AG10803 (cell line): ENCODE measurements at regions not wholly inside any gene's neighbourhood (a gene's known extent, or its start where the extent isn't known, plus 50 kb on each side); places are given as distances from the start of the nearest gene placed in this dataset.

Source experiments
- DNase-seq: peaks from one replicate; pipeline ENCODE4 v3.0.0; 2010; ENCODE audit warnings: low read depth
- H3K4me3 ChIP-seq: 2 replicates; pipeline ENCODE4 v1.5.1; 2011; ENCODE audit warnings: mild to moderate bottlenecking, low read length, control low read depth
- TF ChIP-seq, protein P1 (sequence below): conservative IDR thresholded peaks from 2 replicates; pipeline ENCODE4 v1.5.1; 2011; ENCODE audit warnings: mild to moderate bottlenecking, low read length, control low read depth, inconsistent platforms

DNA sequence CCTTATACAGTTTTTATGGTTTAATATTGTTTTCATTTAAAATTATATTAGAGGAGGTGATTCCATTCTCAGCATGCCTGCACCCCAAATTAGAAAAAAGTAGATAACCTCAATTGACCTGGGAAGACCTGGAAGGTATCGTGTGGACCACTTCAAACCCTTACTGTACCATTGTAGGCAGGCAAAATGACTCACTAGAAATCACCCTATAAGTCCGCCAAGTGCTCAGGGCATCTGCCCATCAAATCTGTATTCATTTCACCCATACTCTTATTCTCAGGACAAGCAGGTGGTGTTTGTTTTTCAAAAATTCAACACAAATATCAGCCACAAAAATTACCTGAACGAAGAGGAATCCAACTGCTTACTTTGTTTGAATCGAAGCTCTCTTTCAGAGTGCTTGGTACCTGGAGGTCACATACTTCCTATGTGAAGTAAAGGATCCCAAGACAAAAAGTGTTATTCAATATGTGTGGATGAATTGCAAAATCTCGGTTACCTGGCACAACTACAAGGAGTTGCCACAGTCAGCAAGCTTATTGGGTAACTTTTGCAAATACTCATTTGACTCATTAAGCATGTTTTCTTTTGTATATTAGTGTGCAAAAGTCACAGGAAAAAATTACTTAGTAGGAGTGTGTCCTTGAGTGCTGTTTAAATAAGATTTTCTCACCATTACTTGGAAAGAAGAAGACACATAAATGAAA is 216.2 kb downstream of the ENC1 start:
- TF ChIP-seq, protein P1, sequence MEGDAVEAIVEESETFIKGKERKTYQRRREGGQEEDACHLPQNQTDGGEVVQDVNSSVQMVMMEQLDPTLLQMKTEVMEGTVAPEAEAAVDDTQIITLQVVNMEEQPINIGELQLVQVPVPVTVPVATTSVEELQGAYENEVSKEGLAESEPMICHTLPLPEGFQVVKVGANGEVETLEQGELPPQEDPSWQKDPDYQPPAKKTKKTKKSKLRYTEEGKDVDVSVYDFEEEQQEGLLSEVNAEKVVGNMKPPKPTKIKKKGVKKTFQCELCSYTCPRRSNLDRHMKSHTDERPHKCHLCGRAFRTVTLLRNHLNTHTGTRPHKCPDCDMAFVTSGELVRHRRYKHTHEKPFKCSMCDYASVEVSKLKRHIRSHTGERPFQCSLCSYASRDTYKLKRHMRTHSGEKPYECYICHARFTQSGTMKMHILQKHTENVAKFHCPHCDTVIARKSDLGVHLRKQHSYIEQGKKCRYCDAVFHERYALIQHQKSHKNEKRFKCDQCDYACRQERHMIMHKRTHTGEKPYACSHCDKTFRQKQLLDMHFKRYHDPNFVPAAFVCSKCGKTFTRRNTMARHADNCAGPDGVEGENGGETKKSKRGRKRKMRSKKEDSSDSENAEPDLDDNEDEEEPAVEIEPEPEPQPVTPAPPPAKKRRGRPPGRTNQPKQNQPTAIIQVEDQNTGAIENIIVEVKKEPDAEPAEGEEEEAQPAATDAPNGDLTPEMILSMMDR, result no peak
- DNase-seq, result peak; percentile 78
- H3K4me3 ChIP-seq, result no peak overlapping the region

DNA sequence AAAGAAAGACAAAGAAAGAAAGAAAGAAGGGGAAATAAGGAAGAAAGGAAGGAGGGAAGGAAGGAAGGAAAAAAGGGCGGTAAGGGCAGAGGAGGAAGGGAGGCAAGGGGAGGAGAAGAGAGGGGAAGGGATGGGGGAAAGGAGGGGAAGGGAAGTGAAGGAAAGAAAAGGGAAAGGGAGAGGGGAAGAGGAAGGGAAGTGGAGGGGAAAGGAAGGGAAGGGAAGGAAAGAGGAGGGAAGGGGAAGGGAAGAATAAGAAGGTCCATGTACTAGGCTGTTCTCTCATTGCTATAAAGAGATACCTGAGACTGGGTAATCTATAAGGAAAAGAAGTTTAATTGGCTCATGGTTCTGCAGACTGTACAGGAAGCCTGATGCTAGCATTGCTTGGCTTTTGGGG is 217.1 kb downstream of the ENC1 start:
- TF ChIP-seq, protein P1, result no peak
- no peak for DNase-seq
- H3K4me3 ChIP-seq, result no peak overlapping the region

- TF ChIP-seq, protein P1, result no peak
- H3K4me3 ChIP-seq, result no peak overlapping the region
- no peak for DNase-seq
Measured at GRCh38 chr5:74422671-74423070, 217.9 kb downstream of the ENC1 start.

DNA sequence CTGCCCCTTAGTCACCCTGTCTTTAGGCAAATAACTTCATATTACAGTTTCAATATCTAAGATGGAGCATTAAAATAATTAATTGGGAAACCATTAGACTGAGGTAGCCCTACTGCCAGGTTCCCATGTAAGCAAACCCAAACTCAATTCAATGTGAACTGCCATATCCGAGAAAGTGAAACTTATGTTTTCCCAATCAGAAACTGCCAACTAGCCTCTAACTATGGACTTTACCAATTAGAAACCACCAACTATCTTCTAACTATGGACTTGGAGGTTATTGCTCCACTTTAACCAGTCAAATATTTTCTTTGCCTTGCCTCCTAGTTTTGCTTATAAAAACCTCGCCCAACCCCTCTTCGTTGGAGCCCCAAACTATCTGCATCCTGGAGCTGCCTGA is 218.5 kb downstream of the ENC1 start:
- TF ChIP-seq, protein P1, result no peak
- DNase-seq, result no peak
- no peak overlapping the region for H3K4me3 ChIP-seq

- H3K4me3 ChIP-seq, result no peak overlapping the region
- no peak for DNase-seq
- TF ChIP-seq, protein P1, result no peak
Measured at GRCh38 chr5:74421377-74421776, 219.2 kb downstream of the ENC1 start.

GRCh38 chr5:74420947-74421346 is 219.6 kb downstream of the ENC1 start:
- H3K4me3 ChIP-seq, result no peak overlapping the region

DNA sequence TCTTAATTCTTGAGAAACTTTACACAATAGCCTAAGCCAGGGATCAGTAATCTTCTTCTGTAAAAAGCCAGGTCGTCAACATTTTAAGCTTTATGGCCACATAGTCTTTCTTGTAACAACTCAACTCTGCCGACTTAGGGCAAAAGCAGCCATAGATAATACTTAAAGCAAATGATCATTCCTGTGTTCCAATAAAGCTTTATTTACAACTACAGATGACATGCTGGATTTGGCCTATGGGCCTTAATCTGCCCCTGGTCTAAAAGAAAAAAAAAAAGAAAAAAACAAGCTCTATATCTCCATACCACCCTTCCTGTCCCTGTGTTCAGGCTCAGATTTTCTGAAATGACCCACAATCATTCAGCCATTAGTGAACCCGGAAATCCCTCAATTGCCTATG is 220.3 kb downstream of the ENC1 start:
- no peak overlapping the region for H3K4me3 ChIP-seq
- TF ChIP-seq, protein P1, result no peak
- no peak for DNase-seq

More at GRCh38 chr5:74420947-74421346, 219.6 kb downstream of the ENC1 start:
- no peak for DNase-seq
- TF ChIP-seq, protein P1, result no peak
